GM23248 (cell line): ENCODE measurements at regions not wholly inside any gene's neighbourhood (a gene's known extent, or its start where the extent isn't known, plus 50 kb on each side); places are given as distances from the start of the nearest gene placed in this dataset.
A peak's percentile ranks its signal among the peaks of the same experiment; 100 is the strongest.

ENCODE experiments used
- DNase-seq: peaks from one replicate; pipeline ENCODE4 v3.0.0-alpha.2; 2015
- H2AFZ ChIP-seq: fragments of 200-600 bp; sonication (generic); 2 replicates; pipeline ENCODE4 v1.6.1; 2016; ENCODE audit warnings: antibody characterized with exemption
- H3F3A ChIP-seq: fragments of 200-600 bp; sonication (generic); 2 replicates; pipeline ENCODE4 v1.6.1; 2016; ENCODE audit warnings: mild to moderate bottlenecking, antibody characterized with exemption, mixed run types; ENCODE audit not compliant: insufficient read depth
- H3K27ac ChIP-seq: fragments of 200-600 bp; sonication (generic); 2 replicates; pipeline ENCODE4 v1.5.1; 2016; ENCODE audit warnings: mild to moderate bottlenecking
- H3K27me3 ChIP-seq: fragments of 200-600 bp; sonication (generic); replicated peaks from 2 replicates; pipeline ENCODE4 v1.6.1; 2016; ENCODE audit warnings: mild to moderate bottlenecking; ENCODE audit not compliant: insufficient read depth
- H3K36me3 ChIP-seq: fragments of 200-600 bp; sonication (generic); 2 replicates; pipeline ENCODE4 v1.6.1; 2016; ENCODE audit warnings: low read depth, mild to moderate bottlenecking
- H3K4me1 ChIP-seq: fragments of 200-600 bp; sonication (generic); 2 replicates; pipeline ENCODE4 v1.6.1; 2016; ENCODE audit warnings: mild to moderate bottlenecking; ENCODE audit not compliant: insufficient read depth
- H3K4me2 ChIP-seq: fragments of 200-600 bp; sonication (generic); one replicate; pipeline ENCODE4 v1.6.1; 2016; ENCODE audit warnings: mild to moderate bottlenecking; ENCODE audit not compliant: unreplicated experiment
- H3K4me3 ChIP-seq: fragments of 200-600 bp; sonication (generic); 2 replicates; pipeline ENCODE4 v1.5.1; 2016; ENCODE audit warnings: mild to moderate bottlenecking
- H3K79me2 ChIP-seq: fragments of 200-600 bp; sonication (generic); 2 replicates; pipeline ENCODE4 v1.6.1; 2016; ENCODE audit warnings: mild to moderate bottlenecking; ENCODE audit not compliant: insufficient read depth
- H3K9ac ChIP-seq: fragments of 200-600 bp; sonication (generic); 2 replicates; pipeline ENCODE4 v1.6.1; 2016; ENCODE audit warnings: mild to moderate bottlenecking
- H3K9me2 ChIP-seq: fragments of 200-600 bp; sonication (generic); 2 replicates; pipeline ENCODE4 v1.6.1; 2016; ENCODE audit warnings: mixed run types, mild to moderate bottlenecking, moderate library complexity; ENCODE audit not compliant: insufficient read depth
- H3K9me3 ChIP-seq: fragments of 200-600 bp; sonication (generic); one replicate; pipeline ENCODE4 v1.6.1; 2017; ENCODE audit warnings: low read depth
- H4K20me1 ChIP-seq: fragments of 200-600 bp; sonication (generic); 2 replicates; pipeline ENCODE4 v1.6.0; 2016; ENCODE audit not compliant: insufficient read depth
- EZH2 ChIP-seq: fragments of 200-600 bp; sonication (generic); IDR thresholded peaks from 2 replicates; pipeline ENCODE4 v1.6.1; 2018; ENCODE audit warnings: antibody characterized with exemption, mild to moderate bottlenecking; ENCODE audit not compliant: insufficient read depth, poor library complexity, severe bottlenecking
- EZH2phosphoT487 ChIP-seq: fragments of 200-600 bp; sonication (generic); IDR thresholded peaks from 2 replicates; pipeline ENCODE4 v1.6.1; 2018; ENCODE audit warnings: antibody characterized with exemption, moderate library complexity, mild to moderate bottlenecking, low read depth; ENCODE audit not compliant: insufficient read depth
- WGBS, 2 experiments: methylation state at CpG; one replicate each; pipeline ENCODE4 v1.1.6; 2015 to 2017; ENCODE audit warnings: low lambda C conversion rate in 2 of 2, low coverage in 1 of 2; ENCODE audit errors: missing lambda C conversion rate in 2 of 2; 5-methylcytosine and 5-hydroxymethylcytosine counted together
- in situ Hi-C: fragments of 300-500 bp; cut with MboI; formaldehyde crosslinking; loops from 2 replicates; pipeline ENCODE4 v1.15.0; 2020

- no peak overlapping the region for H3K27ac ChIP-seq
- no peaks in the 10 kb centered on the region for H3K9me2 ChIP-seq
- no peak overlapping the region for H3K9ac ChIP-seq
- H2AFZ ChIP-seq = no peak overlapping the region
- H3F3A ChIP-seq = 0 out of 2 replicates have a peak, but pooled peaks cover 2% of the 10 kb centered on the region
- no peaks in the 10 kb centered on the region for H4K20me1 ChIP-seq
- in situ Hi-C loops = no loop called here
- DNase-seq = no peak
- TF ChIP-seq EZH2phosphoT487 (no peak), EZH2 (no peak)
- H3K4me2 ChIP-seq = no peak overlapping the region
- no peaks in the 10 kb centered on the region for H3K9me3 ChIP-seq
- WGBS, 2 experiments = 71% methylated on average over 4 of the region's 4 CpGs
- H3K4me1 ChIP-seq = peaks cover 25% of the 10 kb centered on the region
- no peaks in the 10 kb centered on the region for H3K36me3 ChIP-seq
- no peaks in the 10 kb centered on the region for H3K27me3 ChIP-seq
- no peaks in the 10 kb centered on the region for H3K79me2 ChIP-seq
- no peak overlapping the region for H3K4me3 ChIP-seq
These were observed 326.7 kb upstream of the TBL1XR1 start for GRCh38 chr3:177523872-177524438.

DNA sequence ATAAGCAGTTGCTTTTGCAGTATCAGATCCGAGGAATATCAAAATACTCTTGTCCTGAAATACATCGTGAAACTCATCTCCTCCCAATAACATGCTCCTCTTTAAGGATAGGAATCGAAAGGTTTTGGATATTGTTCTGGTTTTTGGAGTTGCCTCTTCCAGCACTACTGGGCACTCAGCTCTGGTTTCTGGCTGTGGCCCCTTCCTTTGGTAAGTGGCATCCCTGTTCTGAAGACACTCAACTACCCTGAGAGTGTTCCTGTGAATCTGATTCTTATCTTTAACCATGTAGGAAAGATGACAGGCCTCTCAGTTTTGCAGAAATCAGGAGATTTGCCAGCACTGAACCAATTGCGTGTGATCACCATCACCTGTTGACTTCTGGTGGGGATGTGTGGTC is 327.5 kb upstream of the TBL1XR1 start:
- no peak for DNase-seq
- Histone ChIP-seq H3K9me2 (no peaks in the 10 kb centered on the region), H3K36me3 (no peaks in the 10 kb centered on the region), H3K9me3 (no peaks in the 10 kb centered on the region), H3K9ac (no peak overlapping the region), H3K4me3 (no peak overlapping the region), H2AFZ (no peak overlapping the region), H3K4me2 (no peak overlapping the region), H3K4me1 (peaks cover 33% of the 10 kb centered on the region), H4K20me1 (no peaks in the 10 kb centered on the region), H3K27me3 (no peaks in the 10 kb centered on the region), H3K79me2 (no peaks in the 10 kb centered on the region), H3F3A (0 out of 2 replicates have a peak, but pooled peaks cover 5% of the 10 kb centered on the region), H3K27ac (no peak overlapping the region)
- TF ChIP-seq EZH2phosphoT487 (no peak), EZH2 (no peak)
- WGBS, 2 experiments = 93 to 100% methylated on average over 4 of the region's 4 CpGs
- in situ Hi-C loops = no loop called here

DNA sequence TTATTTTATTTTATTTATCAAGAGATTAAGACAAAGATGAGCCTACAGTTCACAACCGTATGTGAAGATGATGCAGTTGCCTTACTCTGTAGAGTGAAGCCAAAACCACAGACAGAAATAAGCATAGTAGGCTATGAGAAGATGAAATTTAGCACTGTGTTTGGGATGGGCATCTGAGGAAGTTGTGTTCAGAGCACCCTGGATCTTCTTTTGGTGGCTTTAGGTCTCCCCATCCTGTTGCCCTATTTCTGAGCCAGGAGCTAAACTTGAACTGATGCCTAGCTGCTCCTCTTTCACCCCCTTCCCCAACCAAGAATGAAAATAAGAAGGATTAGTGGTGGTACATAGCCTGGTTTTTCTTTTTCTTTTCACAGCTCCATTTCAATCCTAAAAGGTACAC is 328.1 kb upstream of the TBL1XR1 start:
- no peak overlapping the region for H3K9ac ChIP-seq
- no peaks in the 10 kb centered on the region for H3K79me2 ChIP-seq
- H3K9me2 ChIP-seq = no peaks in the 10 kb centered on the region
- H3K27me3 ChIP-seq = no peaks in the 10 kb centered on the region
- H3F3A ChIP-seq = 0 out of 2 replicates have a peak, but pooled peaks cover 5% of the 10 kb centered on the region
- in situ Hi-C loops = no loop called here
- no peaks in the 10 kb centered on the region for H3K36me3 ChIP-seq
- H3K27ac ChIP-seq = no peak overlapping the region
- H3K4me2 ChIP-seq = no peak overlapping the region
- no peaks in the 10 kb centered on the region for H4K20me1 ChIP-seq
- H3K9me3 ChIP-seq = no peaks in the 10 kb centered on the region
- DNase-seq = no peak
- H2AFZ ChIP-seq = no peak overlapping the region
- peaks cover 34% of the 10 kb centered on the region for H3K4me1 ChIP-seq
- no peak overlapping the region for H3K4me3 ChIP-seq
- TF ChIP-seq EZH2phosphoT487 = no peak
- no peak for TF ChIP-seq EZH2
- 98 to 100% methylated on average over 1 of the region's 1 CpG for WGBS, 2 experiments

DNA sequence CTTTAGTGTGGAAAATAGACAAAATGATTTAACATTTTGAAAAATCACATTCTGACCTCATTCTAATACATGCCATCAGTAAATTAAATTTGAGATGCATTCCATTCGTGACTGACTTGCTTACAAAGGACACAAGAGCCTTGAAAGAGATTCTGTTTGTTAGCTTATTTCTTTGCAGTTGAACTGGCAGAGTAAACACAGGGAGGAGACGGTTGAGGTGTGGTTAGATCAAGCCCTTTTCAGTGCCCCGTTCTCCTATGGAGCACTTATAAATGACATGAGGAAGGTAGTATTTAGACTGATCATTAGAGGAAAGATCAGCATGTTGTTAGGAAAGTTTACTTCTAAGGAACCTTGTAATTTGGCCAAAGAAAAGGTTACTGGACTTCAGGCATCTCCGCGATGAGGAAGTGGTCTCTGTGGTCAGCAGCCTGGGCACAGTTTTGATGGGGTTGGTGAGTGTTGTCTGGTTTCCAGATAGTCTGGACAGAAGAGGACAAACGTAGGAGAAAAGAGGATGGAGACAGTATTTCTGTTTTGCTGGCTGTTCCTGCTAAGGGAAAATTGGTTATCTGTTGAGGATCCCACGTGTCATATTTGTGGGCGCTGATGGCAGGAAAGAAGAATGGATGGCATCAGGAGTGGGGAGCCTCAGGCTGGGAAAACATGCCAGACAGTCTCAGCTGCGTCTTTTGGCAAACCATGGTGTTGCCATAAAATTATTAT is 328.9 kb upstream of the TBL1XR1 start:
- Histone ChIP-seq H3K27ac (no peak overlapping the region), H4K20me1 (no peaks in the 10 kb centered on the region), H3K79me2 (no peaks in the 10 kb centered on the region), H3K9ac (no peak overlapping the region), H3K27me3 (no peaks in the 10 kb centered on the region), H3K36me3 (no peaks in the 10 kb centered on the region), H3K4me1 (peaks cover 34% of the 10 kb centered on the region), H3K4me2 (no peak overlapping the region), H3F3A (0 out of 2 replicates have a peak, but pooled peaks cover 5% of the 10 kb centered on the region), H3K9me2 (no peaks in the 10 kb centered on the region), H3K4me3 (no peak overlapping the region), H3K9me3 (no peaks in the 10 kb centered on the region), H2AFZ (0 out of 2 replicates have a peak overlapping the region, but pooled peaks have one; percentile 20)
- WGBS, 2 experiments = 66 to 67% methylated on average over 9 of the region's 9 CpGs
- peak; percentile 43 for DNase-seq
- in situ Hi-C loops = no loop called here
- no peak for TF ChIP-seq EZH2phosphoT487
- no peak for TF ChIP-seq EZH2
